ENCODE measurements at regions not wholly inside any gene's neighbourhood (a gene's known extent, or its start where the extent isn't known, plus 50 kb on each side); places are given as distances from the start of the nearest gene placed in this dataset.

DNA sequence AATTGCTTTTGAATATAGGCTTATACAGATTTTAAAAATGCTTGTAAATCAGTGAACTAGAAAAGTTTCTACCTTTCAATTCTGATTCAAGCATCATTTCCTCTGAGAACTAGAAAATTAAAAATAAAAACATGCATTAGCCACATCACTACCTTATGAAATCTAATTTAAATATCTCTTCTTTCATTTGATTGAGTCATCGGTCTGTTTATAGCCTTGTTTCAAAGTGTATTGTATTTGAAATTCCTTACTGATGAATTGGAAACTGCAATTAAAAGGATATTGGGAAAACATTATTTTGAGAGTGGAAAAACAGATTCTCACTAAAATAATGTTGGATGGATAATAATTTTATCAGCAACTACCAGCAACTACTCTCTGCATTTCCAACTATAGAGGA, 717.7 kb upstream of the FAM98A start:
- intact Hi-C loops (cut with DNase I), result no loop called here
- ATAC-seq, result no peak
- H3K27ac ChIP-seq, result no peak overlapping the region

GRCh38 chr2:34311816-34312215, 712.7 kb upstream of the FAM98A start:
- Histone ChIP-seq H3K4me3 (no peak overlapping the region), H3K9me3 (no peaks in the 10 kb centered on the region), H3K27me3 (peaks cover 0 to 5% of the 10 kb centered on the region in 2 donors), H3K36me3 (replicated peaks in 1 of 2; ENCODE audit: insufficient read depth in 1 of 2, low read depth in 2 of 2) (no peaks in the 10 kb centered on the region), H3K4me1 (peaks cover 7% of the 10 kb centered on the region), H3K27ac (no peak overlapping the region)
- TF ChIP-seq, protein P1, sequence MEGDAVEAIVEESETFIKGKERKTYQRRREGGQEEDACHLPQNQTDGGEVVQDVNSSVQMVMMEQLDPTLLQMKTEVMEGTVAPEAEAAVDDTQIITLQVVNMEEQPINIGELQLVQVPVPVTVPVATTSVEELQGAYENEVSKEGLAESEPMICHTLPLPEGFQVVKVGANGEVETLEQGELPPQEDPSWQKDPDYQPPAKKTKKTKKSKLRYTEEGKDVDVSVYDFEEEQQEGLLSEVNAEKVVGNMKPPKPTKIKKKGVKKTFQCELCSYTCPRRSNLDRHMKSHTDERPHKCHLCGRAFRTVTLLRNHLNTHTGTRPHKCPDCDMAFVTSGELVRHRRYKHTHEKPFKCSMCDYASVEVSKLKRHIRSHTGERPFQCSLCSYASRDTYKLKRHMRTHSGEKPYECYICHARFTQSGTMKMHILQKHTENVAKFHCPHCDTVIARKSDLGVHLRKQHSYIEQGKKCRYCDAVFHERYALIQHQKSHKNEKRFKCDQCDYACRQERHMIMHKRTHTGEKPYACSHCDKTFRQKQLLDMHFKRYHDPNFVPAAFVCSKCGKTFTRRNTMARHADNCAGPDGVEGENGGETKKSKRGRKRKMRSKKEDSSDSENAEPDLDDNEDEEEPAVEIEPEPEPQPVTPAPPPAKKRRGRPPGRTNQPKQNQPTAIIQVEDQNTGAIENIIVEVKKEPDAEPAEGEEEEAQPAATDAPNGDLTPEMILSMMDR (IDR thresholded peaks at IDR 0.05), result no peak
- no peak for TF ChIP-seq POLR2A (IDR thresholded peaks at IDR 0.05)
- intact Hi-C loops (cut with DNase I), result no loop called here
- 0 to 32% methylated on average over 1 of the region's 1 CpG for WGBS, 2 donors
- DNase-seq (no peak), ATAC-seq (no peak)

More for the DNA sequence above, 717.7 kb upstream of the FAM98A start:
- 92 to 97% methylated on average over 1 of the region's 1 CpG for WGBS, 2 donors
- H3K4me3 ChIP-seq, result no peak overlapping the region
- no peaks in the 10 kb centered on the region for H3K9me3 ChIP-seq
- peaks cover 0 to 5% of the 10 kb centered on the region in 2 donors for H3K27me3 ChIP-seq
- no peaks in the 10 kb centered on the region for H3K4me1 ChIP-seq
- H3K36me3 ChIP-seq (replicated peaks in 1 of 2; ENCODE audit: insufficient read depth in 1 of 2, low read depth in 2 of 2), result no peaks in the 10 kb centered on the region
- TF ChIP-seq POLR2A (IDR thresholded peaks at IDR 0.05), result no peak
- TF ChIP-seq, protein P1 (IDR thresholded peaks at IDR 0.05), result no peak
- no peak for DNase-seq

DNA sequence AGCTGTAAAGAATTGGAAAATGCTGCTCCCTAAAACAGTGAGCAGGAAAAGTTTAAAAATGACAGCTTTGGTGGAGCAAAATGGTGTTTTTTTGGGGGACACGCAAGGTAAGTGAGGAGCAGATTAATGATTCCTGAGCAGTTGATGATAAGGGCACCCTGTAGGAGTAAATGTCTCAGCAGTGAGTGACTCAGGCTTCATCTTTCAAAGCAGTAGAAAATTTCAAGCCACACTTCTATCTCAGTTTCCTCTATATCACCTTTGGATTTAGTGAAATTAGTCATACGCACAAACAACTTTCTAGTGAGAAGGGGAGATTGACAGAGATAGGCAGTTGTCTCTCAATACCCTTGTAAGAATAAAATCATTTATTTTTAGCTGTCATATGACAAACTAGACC, 709.0 kb upstream of the FAM98A start:
- no peak for ATAC-seq

DNA sequence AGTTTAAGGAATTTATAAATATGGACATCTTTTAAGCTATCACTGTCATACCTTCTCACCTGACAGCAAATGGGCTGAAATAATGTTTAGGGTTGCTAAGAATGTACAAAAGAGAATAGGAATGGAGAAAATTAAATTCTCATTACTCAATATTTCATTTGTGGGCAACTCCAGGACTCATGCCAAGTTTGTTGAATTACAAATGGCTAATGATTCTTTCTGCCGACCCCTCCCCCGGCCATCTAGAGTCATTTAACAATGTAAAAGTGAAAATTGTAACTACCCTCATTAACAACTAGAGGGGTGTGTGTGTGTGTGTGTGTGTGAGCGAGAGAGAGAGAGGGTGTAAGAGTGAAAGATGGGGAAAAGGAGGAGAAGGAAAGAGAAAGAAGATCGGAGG, 708.5 kb upstream of the FAM98A start:
- Histone ChIP-seq H3K9me3 (no peaks in the 10 kb centered on the region), H3K27me3 (no peaks in the 10 kb centered on the region), H3K4me3 (no peak overlapping the region), H3K27ac (no peak overlapping the region), H3K36me3 (replicated peaks in 1 of 2; ENCODE audit: insufficient read depth in 1 of 2, low read depth in 2 of 2) (no peaks in the 10 kb centered on the region), H3K4me1 (peaks cover 7% of the 10 kb centered on the region)
- ATAC-seq (no peak), DNase-seq (no peak)
- TF ChIP-seq POLR2A (IDR thresholded peaks at IDR 0.05), result no peak
- TF ChIP-seq, protein P1 (IDR thresholded peaks at IDR 0.05), result no peak
- intact Hi-C loops (cut with DNase I), result no loop called here
- 61 to 72% methylated on average over 4 of the region's 4 CpGs for WGBS, 2 donors

More for the DNA sequence above, 709.0 kb upstream of the FAM98A start:
- H3K36me3 ChIP-seq (replicated peaks in 1 of 2; ENCODE audit: insufficient read depth in 1 of 2, low read depth in 2 of 2), result no peaks in the 10 kb centered on the region
- peaks cover 7% of the 10 kb centered on the region for H3K4me1 ChIP-seq
- DNase-seq, result no peak
- no peak overlapping the region for H3K27ac ChIP-seq
- intact Hi-C loops (cut with DNase I), result no loop called here
- no peak overlapping the region for H3K4me3 ChIP-seq
- H3K9me3 ChIP-seq, result no peaks in the 10 kb centered on the region
- TF ChIP-seq POLR2A (IDR thresholded peaks at IDR 0.05), result no peak
- TF ChIP-seq, protein P1 (IDR thresholded peaks at IDR 0.05), result no peak
- H3K27me3 ChIP-seq, result no peaks in the 10 kb centered on the region
- 89 to 95% methylated on average over 2 of the region's 2 CpGs for WGBS, 2 donors

DNA sequence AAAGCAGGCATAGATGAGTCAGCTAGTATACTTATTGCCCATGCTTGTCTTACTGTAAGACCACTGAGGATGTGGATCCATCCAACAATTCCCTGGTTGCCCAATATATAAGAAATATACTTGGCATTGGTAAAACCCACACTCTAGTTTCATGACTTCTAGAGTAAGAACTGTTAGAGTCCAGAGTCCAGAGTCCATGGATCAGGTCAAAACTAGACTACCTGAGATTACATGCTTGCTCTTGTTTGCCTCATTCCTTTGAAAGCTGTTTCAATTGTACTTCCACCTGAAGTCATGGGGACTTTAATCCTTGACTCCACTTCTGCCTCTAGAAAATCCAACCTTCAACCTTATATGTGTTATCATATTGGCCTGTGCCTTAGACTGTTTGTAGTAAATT, 707.6 kb upstream of the FAM98A start:
- no peaks in the 10 kb centered on the region for H3K9me3 ChIP-seq
- no peak for TF ChIP-seq POLR2A (IDR thresholded peaks at IDR 0.05)
- TF ChIP-seq, protein P1 (IDR thresholded peaks at IDR 0.05), result no peak
- no peak for DNase-seq
- H3K4me1 ChIP-seq, result peaks cover 7% of the 10 kb centered on the region
- no peak overlapping the region for H3K4me3 ChIP-seq
- no peaks in the 10 kb centered on the region for H3K27me3 ChIP-seq
- H3K36me3 ChIP-seq (replicated peaks in 1 of 2; ENCODE audit: insufficient read depth in 1 of 2, low read depth in 2 of 2), result no peaks in the 10 kb centered on the region
- intact Hi-C loops (cut with DNase I), result no loop called here
- H3K27ac ChIP-seq, result no peak overlapping the region
- peak; percentile 21 for ATAC-seq
